C4-2B (cell line): ENCODE measurements at regions not wholly inside any gene's neighbourhood (a gene's known extent, or its start where the extent isn't known, plus 50 kb on each side); places are given as distances from the start of the nearest gene placed in this dataset.
A peak's percentile ranks its signal among the peaks of the same experiment; 100 is the strongest.
"Not testable (repeated sequence)": the region's sequence is repeated elsewhere in the genome, so short reads cannot be mapped to it uniquely, and the experiment has no call there.

Source experiments
- H3K27ac ChIP-seq: fragments of 450-650 bp; 2 replicates; pipeline ENCODE4 v1.5.1; 2017
- ZFX ChIP-seq: fragments of 450-650 bp; IDR thresholded peaks from 2 replicates; pipeline ENCODE4 v1.6.1; 2017
- TF ChIP-seq, protein P1 (sequence below): fragments of 450-650 bp; conservative IDR thresholded peaks from 2 replicates; pipeline ENCODE4 v1.5.1; 2017; ENCODE audit warnings: mild to moderate bottlenecking

DNA sequence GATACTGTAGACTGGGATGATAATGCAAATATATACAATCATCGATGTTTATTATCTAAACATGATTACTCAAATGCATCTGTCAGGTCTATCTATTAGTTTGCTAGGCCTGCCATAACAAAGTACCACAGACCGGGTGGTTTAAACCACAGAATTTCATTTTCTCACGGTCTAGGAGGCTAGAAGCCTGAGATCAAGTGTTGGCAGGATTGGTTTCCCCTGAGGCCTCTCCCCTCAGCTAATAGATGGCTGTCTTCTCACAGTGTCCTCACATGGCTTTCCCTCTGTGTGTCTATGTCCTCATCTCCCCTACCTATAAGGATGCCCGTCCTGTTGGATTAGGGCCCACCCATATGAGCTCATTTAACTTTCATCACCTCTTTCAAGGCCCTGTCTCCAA, 512.6 kb upstream of the SLC35B3 start:
- TF ChIP-seq, protein P1, sequence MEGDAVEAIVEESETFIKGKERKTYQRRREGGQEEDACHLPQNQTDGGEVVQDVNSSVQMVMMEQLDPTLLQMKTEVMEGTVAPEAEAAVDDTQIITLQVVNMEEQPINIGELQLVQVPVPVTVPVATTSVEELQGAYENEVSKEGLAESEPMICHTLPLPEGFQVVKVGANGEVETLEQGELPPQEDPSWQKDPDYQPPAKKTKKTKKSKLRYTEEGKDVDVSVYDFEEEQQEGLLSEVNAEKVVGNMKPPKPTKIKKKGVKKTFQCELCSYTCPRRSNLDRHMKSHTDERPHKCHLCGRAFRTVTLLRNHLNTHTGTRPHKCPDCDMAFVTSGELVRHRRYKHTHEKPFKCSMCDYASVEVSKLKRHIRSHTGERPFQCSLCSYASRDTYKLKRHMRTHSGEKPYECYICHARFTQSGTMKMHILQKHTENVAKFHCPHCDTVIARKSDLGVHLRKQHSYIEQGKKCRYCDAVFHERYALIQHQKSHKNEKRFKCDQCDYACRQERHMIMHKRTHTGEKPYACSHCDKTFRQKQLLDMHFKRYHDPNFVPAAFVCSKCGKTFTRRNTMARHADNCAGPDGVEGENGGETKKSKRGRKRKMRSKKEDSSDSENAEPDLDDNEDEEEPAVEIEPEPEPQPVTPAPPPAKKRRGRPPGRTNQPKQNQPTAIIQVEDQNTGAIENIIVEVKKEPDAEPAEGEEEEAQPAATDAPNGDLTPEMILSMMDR, result no peak
- no peak for TF ChIP-seq ZFX
- no peak overlapping the region for H3K27ac ChIP-seq

DNA sequence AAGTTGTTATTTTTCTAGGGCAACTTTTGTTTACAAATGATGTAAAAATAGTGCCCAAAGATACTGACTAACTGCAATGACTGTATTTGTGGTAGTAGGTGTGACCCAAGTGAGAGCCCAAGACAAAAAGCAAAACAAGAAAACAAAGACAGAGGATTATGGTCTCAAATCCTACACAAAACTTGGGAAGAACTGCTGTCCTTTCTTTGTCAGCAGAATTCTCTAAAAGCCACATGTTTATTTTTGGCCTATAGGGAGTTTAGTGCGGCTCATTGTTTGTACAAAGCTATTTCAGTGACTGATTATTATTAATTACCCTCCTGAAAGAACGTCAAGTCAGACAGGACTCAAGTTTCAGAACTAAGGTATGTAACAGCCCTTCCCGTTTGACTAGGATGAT, 509.2 kb upstream of the SLC35B3 start:
- H3K27ac ChIP-seq, result no peak overlapping the region

DNA sequence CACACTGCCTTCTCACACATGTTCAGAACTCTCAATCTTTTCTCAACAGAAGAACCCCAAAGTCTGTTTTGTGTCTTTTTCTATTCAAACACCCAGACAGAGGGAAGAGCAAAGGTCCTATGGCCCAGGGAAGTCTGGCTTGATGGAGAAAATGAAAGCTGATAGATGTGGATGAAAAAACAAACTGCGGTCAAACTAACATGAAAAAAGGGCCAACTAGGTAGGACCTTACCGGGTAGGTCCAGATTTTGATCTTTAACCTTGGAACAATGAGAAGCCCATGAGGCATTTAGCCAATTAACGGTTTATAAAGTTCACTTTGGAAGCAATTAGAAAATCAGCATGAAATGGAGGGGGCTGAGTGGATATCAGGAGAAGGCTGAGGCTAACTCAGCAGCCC, 507.7 kb upstream of the SLC35B3 start:
- no peak for TF ChIP-seq ZFX
- TF ChIP-seq, protein P1, result no peak
- no peak overlapping the region for H3K27ac ChIP-seq

More for the DNA sequence above, 509.2 kb upstream of the SLC35B3 start:
- TF ChIP-seq ZFX, result no peak
- TF ChIP-seq, protein P1, result no peak

DNA sequence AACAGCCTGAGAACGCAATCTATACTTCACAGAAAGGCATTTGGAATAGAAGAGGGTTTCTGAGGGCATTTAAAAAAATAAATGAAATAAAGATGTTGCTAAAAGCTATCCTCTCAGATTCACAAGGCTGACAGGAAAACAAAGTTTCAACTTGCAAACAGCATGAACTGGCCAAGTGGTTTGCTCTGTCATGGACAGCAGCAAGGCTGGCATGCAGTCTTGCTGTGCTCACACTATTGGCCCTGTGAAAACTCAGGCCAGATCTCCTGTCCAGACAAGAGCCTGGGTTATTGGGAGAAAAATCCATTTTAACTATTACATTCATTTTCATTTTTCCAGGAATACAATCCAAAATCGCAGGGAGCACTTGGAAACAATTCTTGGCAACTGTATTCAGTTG, 506.2 kb upstream of the SLC35B3 start:
- TF ChIP-seq ZFX, result no peak
- H3K27ac ChIP-seq, result peak overlapping the region; percentile 43

DNA sequence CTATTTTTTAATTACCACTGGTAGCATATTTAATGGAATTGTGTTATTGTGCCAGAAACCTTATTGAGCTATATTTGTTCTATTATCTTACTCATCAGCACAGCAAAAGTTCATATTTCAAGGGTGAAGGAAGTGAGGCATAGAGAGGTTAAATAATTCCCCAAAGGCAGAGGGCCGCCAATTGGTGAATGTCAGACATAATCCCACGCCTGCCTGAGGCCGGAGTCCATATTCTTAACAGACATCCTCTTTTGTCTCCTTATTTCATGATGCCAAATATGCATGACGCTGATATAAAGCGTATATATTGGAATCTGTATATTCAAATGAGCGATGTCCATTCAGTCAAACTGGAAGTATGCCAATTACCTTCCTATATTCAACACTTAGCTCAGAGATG, 505.0 kb upstream of the SLC35B3 start:
- H3K27ac ChIP-seq, result no peak overlapping the region; the same call in 1 of the 2 replicates

GRCh38 chr6:8939615-8940014, 504.3 kb upstream of the SLC35B3 start:
- TF ChIP-seq, protein P1, result no peak
- no peak for TF ChIP-seq ZFX
- H3K27ac ChIP-seq, result no peak overlapping the region

More for the DNA sequence above, 505.0 kb upstream of the SLC35B3 start:
- TF ChIP-seq ZFX, result no peak
- TF ChIP-seq, protein P1, result no peak

DNA sequence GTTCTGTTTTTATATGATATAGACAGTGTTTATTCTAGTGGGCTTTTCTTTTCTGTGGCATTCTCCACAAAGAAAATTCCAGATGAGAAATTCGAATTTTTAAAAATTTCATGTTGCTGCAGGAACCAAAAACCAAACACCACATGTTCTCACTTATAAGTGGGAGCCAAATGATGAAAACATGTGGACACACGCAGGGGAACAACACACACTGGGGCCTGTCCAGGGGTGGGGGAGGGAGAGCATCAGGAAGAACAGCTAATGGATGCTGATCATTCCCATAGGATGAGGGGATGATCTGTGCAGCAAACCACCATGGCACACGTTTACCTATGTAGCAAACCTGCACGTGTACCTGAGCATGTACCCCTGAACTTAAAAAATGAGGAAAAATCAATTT, 499.0 kb upstream of the SLC35B3 start:
- H3K27ac ChIP-seq, result no peak overlapping the region
- TF ChIP-seq ZFX, result no peak
- TF ChIP-seq, protein P1, result no peak

GRCh38 chr6:8930009-8930408, 494.7 kb upstream of the SLC35B3 start:
- TF ChIP-seq, protein P1, result no peak
- no peak for TF ChIP-seq ZFX
- H3K27ac ChIP-seq, result no peak overlapping the region

DNA sequence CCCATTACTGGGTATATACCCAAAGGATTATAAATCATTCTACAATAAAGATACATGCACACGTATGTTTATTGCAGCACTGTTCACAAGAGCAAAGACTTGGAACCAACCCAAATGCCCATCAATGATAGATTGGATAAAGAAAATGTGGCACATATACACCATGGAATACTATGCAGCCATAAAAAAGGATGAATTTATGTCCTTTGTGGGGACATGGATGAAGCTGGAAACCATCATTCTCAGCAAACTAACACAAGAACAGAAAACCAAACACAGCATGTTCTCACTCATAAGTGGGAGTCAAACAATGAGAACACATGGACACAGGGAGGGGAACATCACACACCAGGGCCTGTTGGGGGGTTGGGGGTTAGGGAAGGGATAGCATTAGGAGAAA, 484.9 kb upstream of the SLC35B3 start:
- not testable (repeated sequence) for H3K27ac ChIP-seq
